Panc1 (cell line): ENCODE measurements at regions not wholly inside any gene's neighbourhood (a gene's known extent, or its start where the extent isn't known, plus 50 kb on each side); places are given as distances from the start of the nearest gene placed in this dataset.

Experiments
- POLR2AphosphoS5 ChIP-seq: IDR thresholded peaks from 2 replicates; pipeline ENCODE4 v1.6.1; 2012; ENCODE audit warnings: mild to moderate bottlenecking, low read depth, low read length, moderate library complexity
- TF ChIP-seq, protein P1 (sequence below), 2 experiments: IDR thresholded peaks; 2 replicates each; pipeline ENCODE4 v1.6.1; 2011 to 2012; ENCODE audit warnings: low read depth in 2 of 2, control low read depth in 1 of 2, low read length in 1 of 2, mild to moderate bottlenecking in 1 of 2, moderate library complexity in 1 of 2; ENCODE audit not compliant: insufficient read depth in 1 of 2
- TF ChIP-seq, protein P2 (sequence below): fragments of 450-650 bp; IDR thresholded peaks from 2 replicates; pipeline ENCODE4 v1.5.1; 2017; ENCODE audit warnings: mild to moderate bottlenecking

DNA sequence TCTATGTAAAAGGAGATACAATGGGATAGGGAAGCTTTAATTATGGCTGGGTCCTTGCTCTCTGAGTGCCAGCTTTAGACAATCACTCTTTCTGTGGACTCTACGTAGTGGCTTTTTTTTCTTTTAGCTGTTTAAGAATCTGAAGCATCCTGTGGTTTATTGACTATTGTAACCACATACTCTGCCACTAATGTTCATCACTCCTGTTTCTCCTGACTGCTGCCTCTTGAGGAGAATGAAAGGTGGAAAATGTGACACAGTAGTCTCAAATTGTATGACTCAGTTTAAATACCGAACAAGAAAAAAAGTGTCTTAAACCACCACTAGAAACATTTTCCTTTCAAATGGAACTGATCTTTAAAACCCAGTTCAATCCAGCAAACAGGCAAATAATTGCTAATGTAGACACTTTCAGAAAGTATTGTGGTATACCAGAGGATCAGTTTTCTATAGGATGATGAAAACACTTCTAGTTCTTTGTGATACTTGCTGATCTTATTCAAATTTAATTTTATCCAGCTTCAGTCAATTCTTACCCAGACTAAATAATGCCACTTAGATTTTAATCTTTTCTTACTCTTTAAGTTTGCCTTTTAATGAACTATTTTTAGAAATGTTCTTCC lies 302.7 kb upstream of the PMFBP1 start:
- no peak for TF ChIP-seq POLR2AphosphoS5
- TF ChIP-seq, protein P1, sequence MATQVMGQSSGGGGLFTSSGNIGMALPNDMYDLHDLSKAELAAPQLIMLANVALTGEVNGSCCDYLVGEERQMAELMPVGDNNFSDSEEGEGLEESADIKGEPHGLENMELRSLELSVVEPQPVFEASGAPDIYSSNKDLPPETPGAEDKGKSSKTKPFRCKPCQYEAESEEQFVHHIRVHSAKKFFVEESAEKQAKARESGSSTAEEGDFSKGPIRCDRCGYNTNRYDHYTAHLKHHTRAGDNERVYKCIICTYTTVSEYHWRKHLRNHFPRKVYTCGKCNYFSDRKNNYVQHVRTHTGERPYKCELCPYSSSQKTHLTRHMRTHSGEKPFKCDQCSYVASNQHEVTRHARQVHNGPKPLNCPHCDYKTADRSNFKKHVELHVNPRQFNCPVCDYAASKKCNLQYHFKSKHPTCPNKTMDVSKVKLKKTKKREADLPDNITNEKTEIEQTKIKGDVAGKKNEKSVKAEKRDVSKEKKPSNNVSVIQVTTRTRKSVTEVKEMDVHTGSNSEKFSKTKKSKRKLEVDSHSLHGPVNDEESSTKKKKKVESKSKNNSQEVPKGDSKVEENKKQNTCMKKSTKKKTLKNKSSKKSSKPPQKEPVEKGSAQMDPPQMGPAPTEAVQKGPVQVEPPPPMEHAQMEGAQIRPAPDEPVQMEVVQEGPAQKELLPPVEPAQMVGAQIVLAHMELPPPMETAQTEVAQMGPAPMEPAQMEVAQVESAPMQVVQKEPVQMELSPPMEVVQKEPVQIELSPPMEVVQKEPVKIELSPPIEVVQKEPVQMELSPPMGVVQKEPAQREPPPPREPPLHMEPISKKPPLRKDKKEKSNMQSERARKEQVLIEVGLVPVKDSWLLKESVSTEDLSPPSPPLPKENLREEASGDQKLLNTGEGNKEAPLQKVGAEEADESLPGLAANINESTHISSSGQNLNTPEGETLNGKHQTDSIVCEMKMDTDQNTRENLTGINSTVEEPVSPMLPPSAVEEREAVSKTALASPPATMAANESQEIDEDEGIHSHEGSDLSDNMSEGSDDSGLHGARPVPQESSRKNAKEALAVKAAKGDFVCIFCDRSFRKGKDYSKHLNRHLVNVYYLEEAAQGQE (IDR thresholded peaks at IDR 0.05; ENCODE audit: insufficient read depth in 1 of 2, low read depth in 2 of 2, low read length in 1 of 2): no peak
- TF ChIP-seq, protein P2, sequence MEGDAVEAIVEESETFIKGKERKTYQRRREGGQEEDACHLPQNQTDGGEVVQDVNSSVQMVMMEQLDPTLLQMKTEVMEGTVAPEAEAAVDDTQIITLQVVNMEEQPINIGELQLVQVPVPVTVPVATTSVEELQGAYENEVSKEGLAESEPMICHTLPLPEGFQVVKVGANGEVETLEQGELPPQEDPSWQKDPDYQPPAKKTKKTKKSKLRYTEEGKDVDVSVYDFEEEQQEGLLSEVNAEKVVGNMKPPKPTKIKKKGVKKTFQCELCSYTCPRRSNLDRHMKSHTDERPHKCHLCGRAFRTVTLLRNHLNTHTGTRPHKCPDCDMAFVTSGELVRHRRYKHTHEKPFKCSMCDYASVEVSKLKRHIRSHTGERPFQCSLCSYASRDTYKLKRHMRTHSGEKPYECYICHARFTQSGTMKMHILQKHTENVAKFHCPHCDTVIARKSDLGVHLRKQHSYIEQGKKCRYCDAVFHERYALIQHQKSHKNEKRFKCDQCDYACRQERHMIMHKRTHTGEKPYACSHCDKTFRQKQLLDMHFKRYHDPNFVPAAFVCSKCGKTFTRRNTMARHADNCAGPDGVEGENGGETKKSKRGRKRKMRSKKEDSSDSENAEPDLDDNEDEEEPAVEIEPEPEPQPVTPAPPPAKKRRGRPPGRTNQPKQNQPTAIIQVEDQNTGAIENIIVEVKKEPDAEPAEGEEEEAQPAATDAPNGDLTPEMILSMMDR: no peak
